HUES64 (cell line): ENCODE measurements at regions not wholly inside any gene's neighbourhood (a gene's known extent, or its start where the extent isn't known, plus 50 kb on each side); places are given as distances from the start of the nearest gene placed in this dataset.
A peak's percentile ranks its signal among the peaks of the same experiment; 100 is the strongest.

Experiments
- H3K27ac ChIP-seq: 2 replicates; pipeline ENCODE4 v1.7.0; 2013; ENCODE audit warnings: low read depth, low read length, inconsistent platforms
- H3K27me3 ChIP-seq: 2 replicates; pipeline ENCODE4 v1.6.1; 2013; ENCODE audit warnings: mild to moderate bottlenecking, low read length; ENCODE audit not compliant: insufficient read depth
- H3K36me3 ChIP-seq: 2 replicates; pipeline ENCODE4 v1.6.1; 2013; ENCODE audit warnings: mild to moderate bottlenecking, low read length; ENCODE audit not compliant: insufficient read depth
- H3K4me1 ChIP-seq: 2 replicates; pipeline ENCODE4 v1.6.1; 2013; ENCODE audit warnings: mild to moderate bottlenecking, low read length, moderate library complexity; ENCODE audit not compliant: insufficient read depth
- H3K4me3 ChIP-seq: 2 replicates; pipeline ENCODE4 v1.5.1; 2013; ENCODE audit warnings: mild to moderate bottlenecking, low read length, moderate library complexity
- H3K9ac ChIP-seq: 2 replicates; pipeline ENCODE4 v1.6.1; 2013; ENCODE audit warnings: mild to moderate bottlenecking, low read depth, low read length
- H3K9me3 ChIP-seq: 2 replicates; pipeline ENCODE4 v1.6.1; 2013; ENCODE audit warnings: low read depth, low read length; ENCODE audit not compliant: insufficient read depth
- WGBS: fragments of 150-250, 120-280 bp; methylation state at CpG from one replicate; pipeline ENCODE4 v1.1.7; 2013; ENCODE audit warnings: missing lambda C conversion rate; 5-methylcytosine and 5-hydroxymethylcytosine counted together

DNA sequence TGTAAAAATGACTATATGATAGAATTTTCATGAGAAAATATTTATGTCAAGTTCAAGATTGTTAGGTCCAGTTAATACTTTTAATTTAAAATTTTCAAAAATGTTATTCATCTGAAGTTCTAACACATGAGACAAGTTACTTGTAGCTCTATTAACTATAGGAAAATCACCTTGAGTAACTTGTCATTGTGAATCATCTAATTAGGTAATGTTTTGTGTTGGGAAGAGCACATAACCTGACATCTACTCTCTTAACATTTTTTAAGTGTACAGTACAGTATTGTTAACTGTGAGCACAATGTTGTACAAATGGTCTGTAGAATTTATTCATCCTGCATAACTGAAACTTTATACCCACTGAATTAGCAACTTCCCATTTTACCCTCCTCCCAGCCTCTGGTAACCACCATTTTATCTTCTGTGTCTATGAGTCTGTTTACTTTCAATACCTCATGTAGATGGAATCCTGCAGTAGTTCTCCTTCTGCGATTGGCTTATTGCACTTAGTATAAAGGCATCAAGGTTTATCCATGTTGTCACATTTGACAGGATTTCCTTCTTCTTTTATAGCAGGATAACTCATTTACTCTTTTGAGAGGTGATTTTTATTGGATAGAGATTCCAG is 54.6 kb downstream of the ARL4A start:
- Histone ChIP-seq H3K9ac (no peak overlapping the region), H3K4me3 (no peak overlapping the region), H3K4me1 (peaks cover 6% of the 10 kb centered on the region; the same call in 1 of the 2 replicates), H3K9me3 (no peaks in the 10 kb centered on the region), H3K27me3 (no peaks in the 10 kb centered on the region), H3K27ac (no peak overlapping the region), H3K36me3 (no peaks in the 10 kb centered on the region)
- 50% methylated on average over 1 of the region's 1 CpG for WGBS

DNA sequence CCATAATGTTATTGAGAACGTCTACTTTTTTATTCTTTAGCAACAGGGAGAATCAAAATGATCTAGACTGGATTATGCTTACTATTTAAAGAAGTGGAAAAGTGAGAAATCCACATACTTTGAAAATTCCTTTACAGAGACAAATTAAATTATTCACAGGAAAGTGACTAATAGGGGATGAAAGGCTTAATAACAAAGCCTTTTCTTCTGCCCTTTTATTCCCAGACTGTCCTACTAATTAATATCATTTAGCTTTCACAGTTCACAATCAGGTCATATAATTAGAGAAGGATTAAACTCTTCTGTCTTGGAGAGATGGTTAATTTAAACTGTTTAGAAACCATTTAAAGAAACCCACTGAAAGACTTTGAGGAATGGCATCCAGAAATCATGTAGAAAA is 58.8 kb downstream of the ARL4A start:
- Histone ChIP-seq H3K9me3 (no peaks in the 10 kb centered on the region), H3K27ac (no peak overlapping the region), H3K36me3 (no peaks in the 10 kb centered on the region), H3K9ac (no peak overlapping the region), H3K4me3 (no peak overlapping the region), H3K4me1 (peaks cover 21% of the 10 kb centered on the region), H3K27me3 (no peaks in the 10 kb centered on the region)
- WGBS: no CpG with 5 or more reads among the region's 1 CpG

DNA sequence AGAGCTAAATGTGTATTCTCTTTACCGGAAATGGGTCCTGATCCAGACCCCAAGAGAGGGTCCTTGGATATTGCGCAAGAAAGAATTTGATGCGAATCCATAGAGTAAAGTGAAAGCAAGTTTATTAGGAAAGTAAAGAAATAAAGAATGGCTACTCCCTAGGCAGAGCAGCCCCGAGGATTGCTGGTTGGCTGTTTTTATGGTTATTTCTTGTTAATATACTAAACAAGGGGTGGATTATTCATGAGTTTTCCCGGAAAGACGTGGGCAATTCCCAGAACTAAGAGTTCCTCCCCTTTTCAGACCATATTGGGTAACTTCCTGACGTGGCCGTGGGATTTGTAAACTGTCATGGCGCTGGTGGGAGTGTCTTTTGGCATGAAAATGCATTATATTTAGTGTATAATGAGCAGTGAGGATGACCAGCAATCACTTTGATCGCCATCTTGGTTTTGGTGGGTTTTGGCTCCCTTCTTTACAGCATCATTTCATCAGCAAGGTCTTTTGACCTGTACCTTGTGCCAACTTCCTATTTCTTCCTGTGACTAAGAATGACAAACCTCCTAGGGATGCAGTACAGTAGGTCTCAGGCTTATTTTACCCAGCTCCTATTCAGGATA is 60.4 kb downstream of the ARL4A start:
- H3K4me1 ChIP-seq: peaks cover 21% of the 10 kb centered on the region
- no peak overlapping the region for H3K4me3 ChIP-seq
- WGBS: 96% methylated on average over 10 of the region's 10 CpGs
- no peaks in the 10 kb centered on the region for H3K27me3 ChIP-seq
- no peak overlapping the region for H3K9ac ChIP-seq
- no peaks in the 10 kb centered on the region for H3K9me3 ChIP-seq
- no peaks in the 10 kb centered on the region for H3K36me3 ChIP-seq
- no peak overlapping the region for H3K27ac ChIP-seq

DNA sequence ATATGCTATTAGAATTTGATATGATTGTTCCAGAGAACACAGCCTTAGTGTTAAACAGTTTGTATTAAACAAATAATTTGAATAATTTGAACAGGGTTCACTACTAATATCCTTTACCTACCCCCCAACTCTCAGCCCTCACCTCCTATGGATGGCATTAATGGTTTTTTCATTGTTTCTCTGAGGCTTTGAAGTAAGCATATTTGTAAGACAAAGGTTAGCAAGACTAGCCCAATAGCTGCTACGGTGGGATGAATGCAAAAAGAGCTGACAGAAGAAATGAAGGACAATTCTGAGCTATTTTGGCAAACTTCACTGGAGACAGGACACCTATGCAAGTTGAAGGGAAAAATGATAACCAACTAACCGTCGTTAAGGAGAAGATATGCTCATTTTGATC is 61.6 kb downstream of the ARL4A start:
- 15% methylated on average over 3 of the region's 3 CpGs for WGBS
- no peaks in the 10 kb centered on the region for H3K36me3 ChIP-seq
- no peaks in the 10 kb centered on the region for H3K27me3 ChIP-seq
- peaks cover 21% of the 10 kb centered on the region for H3K4me1 ChIP-seq
- no peak overlapping the region for H3K27ac ChIP-seq
- H3K9me3 ChIP-seq: no peaks in the 10 kb centered on the region
- no peak overlapping the region for H3K9ac ChIP-seq
- no peak overlapping the region for H3K4me3 ChIP-seq

DNA sequence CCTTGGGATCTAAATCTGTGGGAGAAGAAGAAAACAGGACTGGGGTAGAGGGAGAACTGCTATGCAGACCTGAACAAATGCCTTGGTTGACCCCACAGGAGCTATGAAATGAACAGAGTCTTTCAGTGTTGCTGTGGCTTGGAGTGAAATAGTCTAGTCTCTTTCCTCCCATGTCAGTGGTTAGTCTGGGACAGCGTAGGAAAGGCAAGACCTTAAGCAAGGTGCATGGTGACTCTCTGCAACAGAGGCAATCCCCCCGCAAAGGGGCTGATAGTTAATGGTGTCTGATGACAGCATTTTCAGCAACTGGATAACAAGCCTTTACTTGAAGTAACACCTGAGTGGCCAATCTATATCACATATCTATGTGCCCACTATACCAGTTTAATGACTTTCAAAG is 62.3 kb downstream of the ARL4A start:
- Histone ChIP-seq H3K4me1 (peaks cover 21% of the 10 kb centered on the region), H3K9ac (no peak overlapping the region), H3K4me3 (no peak overlapping the region), H3K27me3 (no peaks in the 10 kb centered on the region), H3K36me3 (no peaks in the 10 kb centered on the region), H3K9me3 (no peaks in the 10 kb centered on the region), H3K27ac (peak overlapping the region; percentile 31; the same call in 1 of the 2 replicates)
- WGBS: 80% methylated on average over 2 of the region's 2 CpGs

DNA sequence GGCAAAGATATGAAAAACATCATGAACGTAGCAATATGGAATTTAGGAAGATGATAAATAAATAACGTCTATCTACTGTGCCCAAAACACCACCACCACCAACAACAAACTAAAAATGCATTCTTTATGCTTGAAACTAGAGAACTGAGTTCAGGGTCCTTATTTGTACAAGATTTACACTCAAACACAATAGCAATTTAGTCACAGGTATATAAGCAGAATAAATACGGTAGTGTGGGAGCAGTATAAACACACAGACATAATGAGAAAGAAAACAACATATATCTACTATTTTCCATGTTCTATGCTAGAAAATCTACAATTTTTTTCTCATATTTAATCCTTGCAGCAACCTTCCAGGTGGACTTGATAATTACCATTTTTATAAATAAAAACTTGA is 64.3 kb downstream of the ARL4A start:
- WGBS: 100% methylated on average over 2 of the region's 3 CpGs

DNA sequence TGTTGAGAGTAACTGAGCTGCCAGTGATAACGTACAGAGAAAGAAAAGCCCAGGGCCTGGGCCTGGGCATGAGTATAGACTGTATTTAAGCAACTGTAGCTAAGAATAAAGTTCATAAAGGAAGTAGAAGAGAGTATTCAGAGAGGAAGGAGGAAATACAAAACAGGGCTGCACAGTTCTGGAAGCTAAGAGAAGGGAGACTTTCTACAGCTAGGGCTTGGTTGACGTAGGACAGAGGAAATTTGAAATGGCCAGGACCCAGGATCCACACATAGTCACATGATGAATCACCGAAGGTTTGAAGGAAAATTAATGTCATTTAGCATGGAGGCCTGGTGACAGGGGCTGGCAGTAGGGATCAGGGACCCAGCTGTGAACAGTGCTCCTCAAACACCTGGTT is 66.7 kb downstream of the ARL4A start:
- peaks cover 11% of the 10 kb centered on the region for H3K4me1 ChIP-seq
- no peaks in the 10 kb centered on the region for H3K27me3 ChIP-seq
- H3K27ac ChIP-seq: no peak overlapping the region
- 95% methylated on average over 3 of the region's 3 CpGs for WGBS
- no peaks in the 10 kb centered on the region for H3K9me3 ChIP-seq
- no peak overlapping the region for H3K4me3 ChIP-seq
- H3K9ac ChIP-seq: no peak overlapping the region
- H3K36me3 ChIP-seq: no peaks in the 10 kb centered on the region

More for the DNA sequence above, 64.3 kb downstream of the ARL4A start:
- Histone ChIP-seq H3K27me3 (no peaks in the 10 kb centered on the region), H3K27ac (no peak overlapping the region), H3K36me3 (no peaks in the 10 kb centered on the region), H3K9ac (no peak overlapping the region), H3K9me3 (no peaks in the 10 kb centered on the region), H3K4me1 (peaks cover 21% of the 10 kb centered on the region), H3K4me3 (no peak overlapping the region)

- Histone ChIP-seq H3K9ac (no peak overlapping the region), H3K4me1 (no peaks in the 10 kb centered on the region)
- WGBS: 87% methylated on average over 3 of the region's 4 CpGs
Observed at GRCh38 chr7:12756821-12757220, 69.4 kb downstream of the ARL4A start.

GRCh38 chr7:12757443-12757842 is 70.0 kb downstream of the ARL4A start:
- Histone ChIP-seq H3K27me3 (no peaks in the 10 kb centered on the region), H3K4me3 (no peak overlapping the region), H3K36me3 (no peaks in the 10 kb centered on the region), H3K4me1 (no peaks in the 10 kb centered on the region), H3K9ac (no peak overlapping the region), H3K27ac (no peak overlapping the region), H3K9me3 (peaks cover 14% of the 10 kb centered on the region)
- 82% methylated on average over 3 of the region's 3 CpGs for WGBS

More at GRCh38 chr7:12756821-12757220, 69.4 kb downstream of the ARL4A start:
- no peak overlapping the region for H3K4me3 ChIP-seq
- H3K27me3 ChIP-seq: no peaks in the 10 kb centered on the region
- H3K27ac ChIP-seq: no peak overlapping the region
- H3K36me3 ChIP-seq: no peaks in the 10 kb centered on the region
- H3K9me3 ChIP-seq: peaks cover 14% of the 10 kb centered on the region

- Histone ChIP-seq H3K4me1 (peaks cover 3% of the 10 kb centered on the region; the same call in 1 of the 2 replicates), H3K27ac (no peak overlapping the region), H3K4me3 (no peak overlapping the region), H3K9me3 (peaks cover 14% of the 10 kb centered on the region), H3K9ac (no peak overlapping the region), H3K36me3 (no peaks in the 10 kb centered on the region), H3K27me3 (no peaks in the 10 kb centered on the region)
- 100% methylated on average over 1 of the region's 1 CpG for WGBS
Observed at GRCh38 chr7:12759151-12759550, 71.7 kb downstream of the ARL4A start.

- no peaks in the 10 kb centered on the region for H3K27me3 ChIP-seq
- H3K4me3 ChIP-seq: no peak overlapping the region
- 96% methylated on average over 4 of the region's 4 CpGs for WGBS
- no peak overlapping the region for H3K9ac ChIP-seq
- H3K4me1 ChIP-seq: peaks cover 10% of the 10 kb centered on the region; the same call in 1 of the 2 replicates
- no peak overlapping the region for H3K27ac ChIP-seq
- peaks cover 14% of the 10 kb centered on the region for H3K9me3 ChIP-seq
- no peaks in the 10 kb centered on the region for H3K36me3 ChIP-seq
Observed at GRCh38 chr7:12761111-12761510, 73.7 kb downstream of the ARL4A start.
